Vagina (tissue), 2 donors: ENCODE measurements at regions not wholly inside any gene's neighbourhood (a gene's known extent, or its start where the extent isn't known, plus 50 kb on each side); places are given as distances from the start of the nearest gene placed in this dataset.

Source experiments
- DNase-seq, 2 donors: peaks; one replicate each; pipeline ENCODE4 v3.0.0-alpha.2; 2017; ENCODE audit errors: extremely low spot score in 2 of 2
- H3K27ac ChIP-seq: fragments of 200-600 bp; sonication (generic); one replicate; pipeline ENCODE4 v1.5.1; 2019
- H3K27me3 ChIP-seq: fragments of 200-600 bp; sonication (generic); one replicate; pipeline ENCODE4 v1.5.1; 2019
- H3K36me3 ChIP-seq, 2 donors: fragments of 200-600 bp; sonication (generic); one replicate each; pipeline ENCODE4 v1.5.1; 2017 to 2019
- H3K4me1 ChIP-seq: fragments of 200-600 bp; sonication (generic); one replicate; pipeline ENCODE4 v1.5.1; 2019
- H3K4me3 ChIP-seq, 2 donors: fragments of 200-600 bp; sonication (generic); 1 replicate in 1 of 2; 2 replicates in 1 of 2; pipeline ENCODE4 v1.5.1; 2016 to 2019
- H3K9me3 ChIP-seq: fragments of 200-600 bp; sonication (generic); one replicate; pipeline ENCODE4 v1.5.1; 2019
- POLR2A ChIP-seq, 2 donors: fragments of 450-650 bp; IDR thresholded peaks; one replicate each; pipeline ENCODE4 v1.6.1; 2017; ENCODE audit warnings: antibody characterized with exemption in 2 of 2, mild to moderate bottlenecking in 2 of 2, moderate library complexity in 2 of 2
- POLR2AphosphoS5 ChIP-seq, 2 donors: sonication (generic); formaldehyde crosslinking; IDR thresholded peaks; one replicate each; pipeline ENCODE4 v1.9.0; 2017; ENCODE audit warnings: antibody characterized with exemption in 2 of 2, mild to moderate bottlenecking in 2 of 2, low read depth in 1 of 2; ENCODE audit not compliant: insufficient read depth in 1 of 2
- intact Hi-C: fragments of 100-400 bp; cut with DNase I; formaldehyde crosslinking; loops from one replicate; pipeline ENCODE4 v1.15.1; 2023
- TF ChIP-seq, protein P1 (sequence below), 3 experiments: fragments of 450-650 bp in 2 of 3; fragments of 200-600 bp in 1 of 3; sonication (generic) in 1 of 3; IDR thresholded peaks; one replicate each; pipeline ENCODE4 v1.5.1; 2017 to 2019; ENCODE audit warnings: antibody characterized with exemption in 3 of 3, mild to moderate bottlenecking in 2 of 3, moderate library complexity in 2 of 3

GRCh38 chr1:54462597-54463258 lies 56.5 kb upstream of the SSBP3 start:
- intact Hi-C loops, result no loop called here
- TF ChIP-seq POLR2AphosphoS5 (IDR thresholded peaks at IDR 0.05; ENCODE audit: insufficient read depth in 1 of 2, low read depth in 1 of 2) (no peak), POLR2A (IDR thresholded peaks at IDR 0.05) (no peak)
- TF ChIP-seq, protein P1, sequence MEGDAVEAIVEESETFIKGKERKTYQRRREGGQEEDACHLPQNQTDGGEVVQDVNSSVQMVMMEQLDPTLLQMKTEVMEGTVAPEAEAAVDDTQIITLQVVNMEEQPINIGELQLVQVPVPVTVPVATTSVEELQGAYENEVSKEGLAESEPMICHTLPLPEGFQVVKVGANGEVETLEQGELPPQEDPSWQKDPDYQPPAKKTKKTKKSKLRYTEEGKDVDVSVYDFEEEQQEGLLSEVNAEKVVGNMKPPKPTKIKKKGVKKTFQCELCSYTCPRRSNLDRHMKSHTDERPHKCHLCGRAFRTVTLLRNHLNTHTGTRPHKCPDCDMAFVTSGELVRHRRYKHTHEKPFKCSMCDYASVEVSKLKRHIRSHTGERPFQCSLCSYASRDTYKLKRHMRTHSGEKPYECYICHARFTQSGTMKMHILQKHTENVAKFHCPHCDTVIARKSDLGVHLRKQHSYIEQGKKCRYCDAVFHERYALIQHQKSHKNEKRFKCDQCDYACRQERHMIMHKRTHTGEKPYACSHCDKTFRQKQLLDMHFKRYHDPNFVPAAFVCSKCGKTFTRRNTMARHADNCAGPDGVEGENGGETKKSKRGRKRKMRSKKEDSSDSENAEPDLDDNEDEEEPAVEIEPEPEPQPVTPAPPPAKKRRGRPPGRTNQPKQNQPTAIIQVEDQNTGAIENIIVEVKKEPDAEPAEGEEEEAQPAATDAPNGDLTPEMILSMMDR (IDR thresholded peaks at IDR 0.05), result no peak
- DNase-seq, result no peak
- H3K4me1 ChIP-seq, result peaks cover 29% of the 10 kb centered on the region
- no peak overlapping the region for H3K27ac ChIP-seq
- no peaks in the 10 kb centered on the region for H3K9me3 ChIP-seq
- H3K27me3 ChIP-seq, result no peaks in the 10 kb centered on the region
- no peak overlapping the region for H3K4me3 ChIP-seq
- no peaks in the 10 kb centered on the region for H3K36me3 ChIP-seq

DNA sequence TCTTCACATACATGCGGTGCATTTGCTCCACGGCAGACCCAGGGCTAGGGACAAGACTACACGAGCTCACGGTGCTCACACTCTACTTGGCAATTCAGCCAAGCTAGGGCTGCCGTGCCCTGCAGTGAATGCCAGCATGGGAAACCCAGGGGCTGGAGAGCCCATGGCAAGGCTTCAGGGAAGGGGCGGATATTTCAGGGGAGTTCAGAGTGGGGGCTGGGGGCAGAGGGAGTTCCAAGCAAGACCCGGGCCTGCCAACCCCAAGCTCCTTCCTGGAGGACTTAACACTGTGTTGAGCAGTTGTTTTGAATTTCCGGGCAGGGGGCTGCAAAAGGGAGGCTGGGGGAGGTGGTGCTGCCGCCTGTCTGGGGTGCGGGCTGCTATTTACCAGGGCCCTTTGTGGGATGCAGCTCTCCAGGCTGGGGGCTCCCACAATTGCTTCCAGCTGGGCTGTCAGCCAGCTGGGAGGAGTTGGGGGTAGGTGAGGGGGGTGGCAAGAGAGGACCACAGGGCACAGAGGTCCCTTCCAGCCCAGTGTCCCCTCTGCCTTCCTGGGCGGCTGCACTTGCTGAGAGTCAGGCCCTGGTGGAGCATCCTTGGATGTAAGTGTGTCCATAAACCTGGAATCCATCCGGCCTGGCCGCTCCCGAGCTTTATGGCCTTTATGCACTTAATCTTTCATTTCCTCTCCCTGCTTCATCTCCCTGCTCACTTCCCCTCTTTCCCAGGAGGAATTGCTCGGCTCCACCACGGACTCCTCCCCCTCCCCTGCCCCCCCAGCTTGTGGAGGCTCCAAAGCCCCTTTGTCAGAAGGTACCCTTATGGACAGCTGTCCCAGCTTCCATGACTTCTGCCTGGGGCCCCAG lies 55.8 kb upstream of the SSBP3 start:
- intact Hi-C loops, result no loop called here
- Histone ChIP-seq H3K36me3 (no peaks in the 10 kb centered on the region), H3K4me3 (no peak overlapping the region), H3K27ac (no peak overlapping the region), H3K27me3 (no peaks in the 10 kb centered on the region), H3K9me3 (no peaks in the 10 kb centered on the region), H3K4me1 (peaks cover 29% of the 10 kb centered on the region)
- no peak for DNase-seq
- TF ChIP-seq POLR2A (IDR thresholded peaks at IDR 0.05), result no peak
- TF ChIP-seq, protein P1 (IDR thresholded peaks at IDR 0.05), result no peak
- TF ChIP-seq POLR2AphosphoS5 (IDR thresholded peaks at IDR 0.05; ENCODE audit: insufficient read depth in 1 of 2, low read depth in 1 of 2), result no peak

GRCh38 chr1:54460861-54461387 lies 54.7 kb upstream of the SSBP3 start:
- Histone ChIP-seq H3K27ac (no peak overlapping the region), H3K27me3 (no peaks in the 10 kb centered on the region), H3K9me3 (no peaks in the 10 kb centered on the region), H3K4me3 (no peak overlapping the region), H3K36me3 (no peaks in the 10 kb centered on the region), H3K4me1 (peaks cover 29% of the 10 kb centered on the region)
- intact Hi-C loops, result no loop called here
- no peak for DNase-seq
- TF ChIP-seq POLR2A (IDR thresholded peaks at IDR 0.05) (no peak), POLR2AphosphoS5 (IDR thresholded peaks at IDR 0.05; ENCODE audit: insufficient read depth in 1 of 2, low read depth in 1 of 2) (no peak)
- TF ChIP-seq, protein P1 (IDR thresholded peaks at IDR 0.05), result no peak

GRCh38 chr1:54460351-54460750 lies 54.2 kb upstream of the SSBP3 start:
- no peak for DNase-seq
- H3K27me3 ChIP-seq, result no peaks in the 10 kb centered on the region
- H3K27ac ChIP-seq, result no peak overlapping the region
- H3K4me1 ChIP-seq, result peaks cover 23% of the 10 kb centered on the region
- H3K4me3 ChIP-seq, result no peak overlapping the region
- intact Hi-C loops, result no loop called here
- no peaks in the 10 kb centered on the region for H3K36me3 ChIP-seq
- H3K9me3 ChIP-seq, result no peaks in the 10 kb centered on the region
- no peak for TF ChIP-seq POLR2AphosphoS5 (IDR thresholded peaks at IDR 0.05; ENCODE audit: insufficient read depth in 1 of 2, low read depth in 1 of 2)
- TF ChIP-seq POLR2A (IDR thresholded peaks at IDR 0.05), result no peak
- TF ChIP-seq, protein P1 (IDR thresholded peaks at IDR 0.05), result no peak
